Fibroblast of lung (primary cell): ENCODE measurements at regions not wholly inside any gene's neighbourhood (a gene's known extent, or its start where the extent isn't known, plus 50 kb on each side); places are given as distances from the start of the nearest gene placed in this dataset.

Experiments used
- CTCF ChIP-seq, 2 donors: IDR thresholded peaks in 1 of 2; conservative IDR thresholded peaks in 1 of 2; 1 replicate in 1 of 2; 2 replicates in 1 of 2; pipeline ENCODE4 v1.5.1; 2011 to 2012; ENCODE audit warnings: low read length in 2 of 2, control low read depth in 1 of 2, inconsistent platforms in 1 of 2, low read depth in 1 of 2, mild to moderate bottlenecking in 1 of 2
- EZH2 ChIP-seq: IDR thresholded peaks from 2 replicates; pipeline ENCODE4 v1.5.1; 2012; ENCODE audit warnings: low read length, control low read depth, mild to moderate bottlenecking; ENCODE audit errors: missing control alignments

- TF ChIP-seq CTCF (conservative IDR thresholded peaks at IDR 0.05 in 1 of 2, IDR thresholded peaks at IDR 0.05 in 1 of 2; ENCODE audit: low read depth in 1 of 2, low read length in 2 of 2) (no peak), EZH2 (no peak)
Measured at GRCh38 chr6:6835223-6835503, 246.6 kb downstream of the LY86 start.
